Astrocyte (in vitro differentiated cells and primary cell): ENCODE measurements at regions not wholly inside any gene's neighbourhood (a gene's known extent, or its start where the extent isn't known, plus 50 kb on each side); places are given as distances from the start of the nearest gene placed in this dataset.
"Not testable (repeated sequence)": the region's sequence is repeated elsewhere in the genome, so short reads cannot be mapped to it uniquely, and the experiment has no call there.

Experiments
- DNase-seq: peaks from one replicate; pipeline ENCODE4 v3.0.0-alpha.2; 2010; ENCODE audit warnings: low read depth
- FAIRE-seq: peaks from 2 replicates; lab custom pipeline; 2011; peaks lifted over from hg19 to GRCh38; lab: Jason Lieb, UNC
- H2AFZ ChIP-seq: 2 replicates; pipeline ENCODE4 v1.6.0; 2012; ENCODE audit warnings: low read depth, low read length, inconsistent platforms
- H3K27ac ChIP-seq: 2 replicates; pipeline ENCODE4 v1.5.1; 2011; ENCODE audit warnings: low read depth, low read length, inconsistent platforms
- H3K27me3 ChIP-seq: 2 replicates; pipeline ENCODE4 v1.6.0; 2011; ENCODE audit warnings: low read length, inconsistent platforms; ENCODE audit not compliant: insufficient read depth
- H3K36me3 ChIP-seq: 2 replicates; pipeline ENCODE4 v1.5.1; 2011; ENCODE audit warnings: low read length, inconsistent platforms; ENCODE audit not compliant: insufficient read depth
- H3K4me1 ChIP-seq: 2 replicates; pipeline ENCODE4 v1.5.1; 2011; ENCODE audit warnings: low read length, inconsistent platforms; ENCODE audit not compliant: insufficient read depth
- H3K4me2 ChIP-seq: 2 replicates; pipeline ENCODE4 v1.6.0; 2012; ENCODE audit warnings: low read length, inconsistent platforms
- H3K4me3 ChIP-seq: 2 replicates; pipeline ENCODE4 v1.5.1; 2011; ENCODE audit warnings: low read depth, mild to moderate bottlenecking, low read length, inconsistent platforms; ENCODE audit not compliant: insufficient read depth
- H3K79me2 ChIP-seq: 2 replicates; pipeline ENCODE4 v1.6.0; 2012; ENCODE audit warnings: mild to moderate bottlenecking, low read length, inconsistent platforms; ENCODE audit not compliant: insufficient read depth
- H3K9ac ChIP-seq: 2 replicates; pipeline ENCODE4 v1.6.0; 2012; ENCODE audit warnings: mild to moderate bottlenecking, low read length, inconsistent platforms
- H3K9me3 ChIP-seq: 2 replicates; pipeline ENCODE4 v1.5.1; 2012; ENCODE audit warnings: low read depth, mild to moderate bottlenecking, low read length, inconsistent platforms; ENCODE audit not compliant: insufficient read depth
- H4K20me1 ChIP-seq: 2 replicates; pipeline ENCODE4 v1.6.0; 2012; ENCODE audit warnings: low read length, inconsistent platforms; ENCODE audit not compliant: insufficient read depth
- H3K27ac Mint-ChIP-seq: one replicate; pipeline ENCODE4 v1.8.0; 2021; ENCODE audit warnings: mild to moderate bottlenecking, mixed read lengths; ENCODE audit not compliant: unreplicated experiment
- H3K27me3 Mint-ChIP-seq: one replicate; pipeline ENCODE4 v1.8.0; 2021; ENCODE audit warnings: low read depth, mixed read lengths; ENCODE audit not compliant: unreplicated experiment
- H3K36me3 Mint-ChIP-seq: one replicate; pipeline ENCODE4 v1.8.0; 2021; ENCODE audit warnings: low read depth, mixed read lengths; ENCODE audit not compliant: unreplicated experiment
- H3K4me1 Mint-ChIP-seq: one replicate; pipeline ENCODE4 v1.8.0; 2021; ENCODE audit warnings: low read depth, mixed read lengths; ENCODE audit not compliant: unreplicated experiment
- H3K4me3 Mint-ChIP-seq: one replicate; pipeline ENCODE4 v1.8.0; 2021; ENCODE audit warnings: mild to moderate bottlenecking, moderate library complexity, mixed read lengths; ENCODE audit not compliant: unreplicated experiment
- H3K9me3 Mint-ChIP-seq: one replicate; pipeline ENCODE4 v1.8.0; 2021; ENCODE audit warnings: mild to moderate bottlenecking, mixed read lengths; ENCODE audit not compliant: unreplicated experiment
- EZH2 ChIP-seq: IDR thresholded peaks from 2 replicates; pipeline ENCODE4 v1.6.1; 2012; ENCODE audit warnings: mild to moderate bottlenecking, low read length, inconsistent platforms; ENCODE audit not compliant: insufficient read depth
- TF ChIP-seq, protein P1 (sequence below): IDR thresholded peaks from 2 replicates; pipeline ENCODE4 v1.5.1; 2011; ENCODE audit warnings: low read depth, mild to moderate bottlenecking, inconsistent platforms, low read length, moderate library complexity; ENCODE audit not compliant: insufficient read depth

DNA sequence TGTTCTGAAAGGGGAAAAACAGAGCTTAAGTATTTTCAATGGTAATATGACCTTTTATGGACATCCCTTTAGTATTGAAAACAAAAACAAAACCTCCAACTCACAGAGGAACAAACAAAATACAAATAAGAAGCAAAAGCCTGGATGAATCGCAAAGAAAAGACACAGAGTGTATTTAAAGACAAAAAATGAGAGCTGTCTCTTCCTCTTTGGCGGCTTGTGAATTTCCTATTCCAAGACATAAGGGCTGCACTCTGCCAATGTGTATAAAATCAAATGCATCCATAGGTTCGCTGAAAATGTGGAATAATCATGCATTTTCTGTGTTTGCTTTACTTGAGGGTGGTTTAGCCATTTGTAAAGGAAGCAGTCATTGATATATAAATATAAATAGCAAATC, 739.3 kb upstream of the ZNF608 start:
- Mint-ChIP-seq H3K27me3 (no peaks in the 10 kb centered on the region), H3K36me3 (no peaks in the 10 kb centered on the region), H3K27ac (peak overlapping the region; percentile 96), H3K9me3 (no peaks in the 10 kb centered on the region), H3K4me1 (peaks cover 38% of the 10 kb centered on the region), H3K4me3 (no peak overlapping the region)
- Histone ChIP-seq H3K4me3 (peak overlapping the region; percentile 20), H3K27ac (peak overlapping the region; percentile 89), H4K20me1 (no peaks in the 10 kb centered on the region), H3K27me3 (no peaks in the 10 kb centered on the region), H3K36me3 (no peaks in the 10 kb centered on the region), H3K4me1 (peaks cover 34% of the 10 kb centered on the region), H2AFZ (no peak overlapping the region), H3K9ac (peak overlapping the region; percentile 61), H3K79me2 (no peaks in the 10 kb centered on the region), H3K4me2 (peak overlapping the region; percentile 80), H3K9me3 (no peaks in the 10 kb centered on the region)
- FAIRE-seq (no peak), DNase-seq (no peak)
- TF ChIP-seq EZH2, result no peak
- TF ChIP-seq, protein P1, sequence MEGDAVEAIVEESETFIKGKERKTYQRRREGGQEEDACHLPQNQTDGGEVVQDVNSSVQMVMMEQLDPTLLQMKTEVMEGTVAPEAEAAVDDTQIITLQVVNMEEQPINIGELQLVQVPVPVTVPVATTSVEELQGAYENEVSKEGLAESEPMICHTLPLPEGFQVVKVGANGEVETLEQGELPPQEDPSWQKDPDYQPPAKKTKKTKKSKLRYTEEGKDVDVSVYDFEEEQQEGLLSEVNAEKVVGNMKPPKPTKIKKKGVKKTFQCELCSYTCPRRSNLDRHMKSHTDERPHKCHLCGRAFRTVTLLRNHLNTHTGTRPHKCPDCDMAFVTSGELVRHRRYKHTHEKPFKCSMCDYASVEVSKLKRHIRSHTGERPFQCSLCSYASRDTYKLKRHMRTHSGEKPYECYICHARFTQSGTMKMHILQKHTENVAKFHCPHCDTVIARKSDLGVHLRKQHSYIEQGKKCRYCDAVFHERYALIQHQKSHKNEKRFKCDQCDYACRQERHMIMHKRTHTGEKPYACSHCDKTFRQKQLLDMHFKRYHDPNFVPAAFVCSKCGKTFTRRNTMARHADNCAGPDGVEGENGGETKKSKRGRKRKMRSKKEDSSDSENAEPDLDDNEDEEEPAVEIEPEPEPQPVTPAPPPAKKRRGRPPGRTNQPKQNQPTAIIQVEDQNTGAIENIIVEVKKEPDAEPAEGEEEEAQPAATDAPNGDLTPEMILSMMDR, result no peak

DNA sequence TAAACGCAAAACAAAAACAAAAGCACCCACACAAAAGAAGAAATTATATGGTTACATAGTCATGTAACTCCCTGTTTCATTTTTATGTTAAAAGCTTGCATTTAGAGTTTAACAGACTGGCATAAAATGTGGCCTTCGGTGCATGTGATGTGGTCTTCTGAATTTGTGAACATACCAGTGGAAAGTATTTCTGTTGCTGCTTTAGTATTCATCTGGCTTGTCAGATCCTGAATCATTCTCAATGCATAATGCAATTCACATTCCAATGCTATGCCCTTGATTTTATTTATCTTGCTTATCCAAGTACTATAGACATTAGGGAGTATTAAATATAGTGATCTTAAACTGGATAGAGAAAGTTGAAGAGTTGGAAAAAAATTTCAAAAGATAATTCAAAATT, 740.2 kb upstream of the ZNF608 start:
- no peaks in the 10 kb centered on the region for H3K27me3 ChIP-seq
- no peaks in the 10 kb centered on the region for H4K20me1 ChIP-seq
- peak overlapping the region; percentile 69 for H3K27ac ChIP-seq
- H3K36me3 ChIP-seq, result no peaks in the 10 kb centered on the region
- no peak for TF ChIP-seq EZH2
- TF ChIP-seq, protein P1, result no peak
- H3K4me3 ChIP-seq, result no peak overlapping the region
- H3K27ac Mint-ChIP-seq, result peak overlapping the region; percentile 15
- no peaks in the 10 kb centered on the region for H3K36me3 Mint-ChIP-seq
- H3K4me1 Mint-ChIP-seq, result peaks cover 38% of the 10 kb centered on the region
- no peak overlapping the region for H2AFZ ChIP-seq
- DNase-seq (peak; percentile 73), FAIRE-seq (peak; percentile 75)
- peak overlapping the region; percentile 67 for H3K4me2 ChIP-seq
- H3K9ac ChIP-seq, result no peak overlapping the region
- no peak overlapping the region for H3K4me3 Mint-ChIP-seq
- H3K4me1 ChIP-seq, result peaks cover 34% of the 10 kb centered on the region
- H3K79me2 ChIP-seq, result no peaks in the 10 kb centered on the region
- H3K9me3 ChIP-seq, result no peaks in the 10 kb centered on the region
- no peaks in the 10 kb centered on the region for H3K9me3 Mint-ChIP-seq
- H3K27me3 Mint-ChIP-seq, result no peaks in the 10 kb centered on the region

DNA sequence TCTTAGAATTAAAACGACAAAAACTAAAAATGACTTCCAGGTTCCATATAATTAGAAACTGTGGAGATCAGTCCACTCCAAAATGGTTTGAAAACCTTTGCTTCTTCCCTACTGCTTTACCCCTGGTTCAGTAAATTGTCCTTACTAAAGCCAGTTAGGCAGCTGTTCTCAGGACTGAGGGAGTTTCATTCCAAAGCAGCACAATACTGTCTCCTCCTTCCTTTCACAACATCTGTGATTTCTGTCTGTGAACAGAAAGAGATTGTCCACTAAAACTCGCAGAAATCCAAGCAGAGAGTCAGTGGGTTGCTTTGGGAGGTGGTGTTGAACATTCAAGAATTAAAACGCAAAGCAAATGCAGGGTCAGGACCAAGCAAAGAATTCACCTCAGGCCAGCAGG, 740.8 kb upstream of the ZNF608 start:
- Mint-ChIP-seq H3K9me3 (no peaks in the 10 kb centered on the region), H3K4me3 (no peak overlapping the region), H3K27ac (peak overlapping the region; percentile 15), H3K27me3 (no peaks in the 10 kb centered on the region), H3K36me3 (no peaks in the 10 kb centered on the region), H3K4me1 (peaks cover 41% of the 10 kb centered on the region)
- peak overlapping the region; percentile 37 for H3K27ac ChIP-seq
- peak overlapping the region; percentile 67 for H3K4me2 ChIP-seq
- DNase-seq (no peak), FAIRE-seq (no peak)
- H3K27me3 ChIP-seq, result no peaks in the 10 kb centered on the region
- H3K4me1 ChIP-seq, result peaks cover 34% of the 10 kb centered on the region
- TF ChIP-seq EZH2, result no peak
- TF ChIP-seq, protein P1, result no peak
- no peaks in the 10 kb centered on the region for H3K36me3 ChIP-seq
- H3K4me3 ChIP-seq, result no peak overlapping the region
- H3K9ac ChIP-seq, result no peak overlapping the region
- H2AFZ ChIP-seq, result peak overlapping the region; percentile 40
- no peaks in the 10 kb centered on the region for H3K9me3 ChIP-seq
- no peaks in the 10 kb centered on the region for H3K79me2 ChIP-seq
- H4K20me1 ChIP-seq, result no peaks in the 10 kb centered on the region

DNA sequence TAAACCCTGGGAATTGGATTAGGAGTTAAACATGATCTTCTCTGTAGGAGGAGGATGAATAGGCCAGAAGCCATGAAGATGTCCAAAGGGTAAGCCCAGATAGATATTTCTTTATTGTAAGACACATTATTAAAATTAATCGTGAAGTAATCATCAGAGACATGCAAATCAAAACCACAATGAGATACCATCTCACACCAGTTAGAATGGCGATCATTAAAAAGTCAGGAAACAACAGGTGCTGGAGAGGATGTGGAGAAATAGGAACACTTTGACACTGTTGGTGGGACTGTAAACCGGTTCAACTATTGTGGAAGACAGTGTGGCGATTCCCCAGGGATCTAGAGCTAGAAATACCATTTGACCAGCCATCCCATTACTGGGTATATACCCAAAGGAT, 741.2 kb upstream of the ZNF608 start:
- not testable (repeated sequence) for H3K4me3 ChIP-seq, H3K4me3 Mint-ChIP-seq, FAIRE-seq, H3K36me3 ChIP-seq, H3K27me3 Mint-ChIP-seq, H3K27me3 ChIP-seq, H3K9me3 Mint-ChIP-seq, H3K9me3 ChIP-seq, H3K27ac ChIP-seq, H2AFZ ChIP-seq, H3K79me2 ChIP-seq, H3K9ac ChIP-seq, DNase-seq, H4K20me1 ChIP-seq, H3K36me3 Mint-ChIP-seq
- Mint-ChIP-seq H3K4me1 (peaks cover 43% of the 10 kb centered on the region), H3K27ac (peak overlapping the region; percentile 15)
- H3K4me2 ChIP-seq, result peak overlapping the region; percentile 67
- H3K4me1 ChIP-seq, result peaks cover 34% of the 10 kb centered on the region
